ENCODE measurements at regions not wholly inside any gene's neighbourhood (a gene's known extent, or its start where the extent isn't known, plus 50 kb on each side); places are given as distances from the start of the nearest gene placed in this dataset.

- H3K4me3 ChIP-seq (ENCODE audit: low read depth, low read length) = no peak overlapping the region
- H3K9me3 ChIP-seq (ENCODE audit: severe bottlenecking) = no peaks in the 10 kb centered on the region
These were observed 71.9 kb upstream of the SLC22A16 start for GRCh38 chr6:110548110-110548847.

DNA sequence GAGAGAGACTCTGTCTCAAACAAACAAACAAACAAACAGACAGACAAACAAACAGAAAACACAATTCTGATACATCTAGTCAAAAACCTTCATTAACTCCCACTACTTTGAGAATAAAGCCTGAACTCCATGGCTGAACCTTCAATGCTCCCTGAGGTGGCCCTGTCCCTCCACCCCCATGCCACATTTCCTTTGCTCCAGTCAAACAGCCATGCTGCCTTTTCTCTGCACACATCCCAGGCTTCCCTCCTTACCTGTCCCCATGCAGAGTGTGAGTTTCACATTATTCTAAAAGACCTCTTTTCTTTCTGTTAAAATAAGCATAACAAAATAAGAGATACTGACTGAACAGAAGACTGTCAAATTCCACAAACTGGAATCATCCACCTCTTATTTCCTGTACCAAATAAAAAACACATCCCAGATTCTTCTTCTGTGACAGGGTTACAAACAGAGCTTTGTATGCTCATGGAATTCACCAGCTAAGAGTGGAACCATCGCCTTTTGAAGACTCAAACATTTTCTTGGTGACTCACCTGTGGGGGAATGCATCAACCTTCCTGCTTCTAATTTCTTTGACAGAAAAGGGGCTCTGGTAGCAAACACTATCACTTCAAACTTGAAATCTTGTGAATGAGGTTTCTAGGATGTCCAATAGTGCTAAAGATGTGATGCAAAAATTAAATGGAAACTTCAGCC is 71.0 kb upstream of the SLC22A16 start:
- no peak for DNase-seq
- H3K9me3 ChIP-seq (ENCODE audit: severe bottlenecking) = no peaks in the 10 kb centered on the region
- no peak overlapping the region for H3K27ac ChIP-seq
- H3K27me3 ChIP-seq (ENCODE audit: insufficient read depth, low read depth, severe bottlenecking) = no peaks in the 10 kb centered on the region
- H3K36me3 ChIP-seq = no peaks in the 10 kb centered on the region
- H3K4me3 ChIP-seq (ENCODE audit: low read depth, low read length) = no peak overlapping the region
- no peak for TF ChIP-seq CTCF (IDR thresholded peaks at IDR 0.05; ENCODE audit: low read depth, low read length)

More at GRCh38 chr6:110548110-110548847, 71.9 kb upstream of the SLC22A16 start:
- no peaks in the 10 kb centered on the region for H3K27me3 ChIP-seq (ENCODE audit: insufficient read depth, low read depth, severe bottlenecking)
- TF ChIP-seq CTCF (IDR thresholded peaks at IDR 0.05; ENCODE audit: low read depth, low read length) = no peak
- no peak for DNase-seq
- no peaks in the 10 kb centered on the region for H3K36me3 ChIP-seq
- H3K27ac ChIP-seq = no peak overlapping the region

DNA sequence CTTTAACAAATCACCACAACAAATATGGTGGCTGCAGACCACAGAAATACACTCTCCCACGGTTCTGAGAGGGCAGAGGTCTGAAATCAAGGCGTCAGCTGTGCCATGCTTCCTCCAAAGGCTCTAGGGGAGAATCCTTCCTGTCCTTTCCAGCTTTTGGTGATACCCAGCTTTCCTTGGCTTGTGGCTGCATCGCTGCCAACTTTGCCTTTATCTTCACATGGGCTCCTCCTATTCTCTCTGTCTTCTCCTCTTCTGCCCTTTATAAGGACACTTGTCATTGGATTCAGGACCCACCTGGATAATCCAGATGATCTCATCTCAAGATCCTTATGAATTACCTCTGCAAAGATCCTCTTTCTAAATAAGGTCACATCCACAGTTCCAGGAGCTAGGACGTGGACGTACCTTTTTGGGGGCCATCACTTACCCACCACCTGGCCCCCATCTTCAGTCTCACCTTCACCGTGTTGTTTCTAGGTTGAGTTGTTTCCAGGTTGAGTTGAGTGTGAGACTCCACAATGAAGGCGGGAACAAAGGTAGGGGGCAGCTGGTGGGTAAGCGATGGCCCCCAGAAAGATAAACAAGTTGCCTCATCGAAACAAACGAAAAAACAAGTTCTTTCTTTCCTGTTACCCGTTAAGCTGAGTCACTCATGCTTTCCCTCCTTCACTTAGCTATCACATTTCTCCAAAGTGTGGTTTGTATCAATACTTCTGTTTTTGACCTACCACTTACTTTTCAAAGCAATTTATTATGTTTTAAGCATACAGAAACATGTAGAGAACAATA is 68.9 kb upstream of the SLC22A16 start:
- H3K27ac ChIP-seq = no peak overlapping the region
- H3K9me3 ChIP-seq (ENCODE audit: severe bottlenecking) = no peaks in the 10 kb centered on the region
- no peaks in the 10 kb centered on the region for H3K36me3 ChIP-seq
- no peaks in the 10 kb centered on the region for H3K27me3 ChIP-seq (ENCODE audit: insufficient read depth, low read depth, severe bottlenecking)
- no peak for TF ChIP-seq CTCF (IDR thresholded peaks at IDR 0.05; ENCODE audit: low read depth, low read length)
- no peak for DNase-seq
- H3K4me3 ChIP-seq (ENCODE audit: low read depth, low read length) = no peak overlapping the region

- Histone ChIP-seq H3K27ac (no peak overlapping the region), H3K9me3 (ENCODE audit: severe bottlenecking) (no peaks in the 10 kb centered on the region), H3K36me3 (no peaks in the 10 kb centered on the region), H3K4me3 (ENCODE audit: low read depth, low read length) (no peak overlapping the region), H3K27me3 (ENCODE audit: insufficient read depth, low read depth, severe bottlenecking) (no peaks in the 10 kb centered on the region)
- DNase-seq = no peak
- TF ChIP-seq CTCF (IDR thresholded peaks at IDR 0.05; ENCODE audit: low read depth, low read length) = no peak
These were observed 68.1 kb upstream of the SLC22A16 start for GRCh38 chr6:110544472-110544871.

DNA sequence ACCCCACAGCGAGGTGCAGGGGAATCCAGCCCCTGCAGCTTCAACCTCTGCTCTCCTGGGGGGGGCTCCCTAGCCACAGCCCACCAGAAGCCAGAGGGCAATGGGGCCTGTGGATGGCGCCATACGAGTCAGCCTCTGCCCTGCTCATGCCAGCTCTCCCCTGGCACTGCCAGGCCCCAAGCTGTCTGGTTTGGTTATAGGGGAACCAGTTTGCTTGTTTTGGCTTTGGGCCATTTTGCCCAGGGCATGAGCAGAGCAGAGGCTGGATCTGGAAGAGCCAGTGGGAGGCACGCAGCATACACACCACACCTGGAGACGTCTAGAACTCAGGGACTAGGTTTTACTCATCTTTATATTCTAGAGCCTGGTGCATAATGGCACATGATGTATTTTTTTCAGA is 66.7 kb upstream of the SLC22A16 start:
- Histone ChIP-seq H3K4me3 (ENCODE audit: low read depth, low read length) (no peak overlapping the region), H3K36me3 (no peaks in the 10 kb centered on the region), H3K27me3 (ENCODE audit: insufficient read depth, low read depth, severe bottlenecking) (no peaks in the 10 kb centered on the region), H3K9me3 (ENCODE audit: severe bottlenecking) (no peaks in the 10 kb centered on the region), H3K27ac (no peak overlapping the region)
- TF ChIP-seq CTCF (IDR thresholded peaks at IDR 0.05; ENCODE audit: low read depth, low read length) = no peak
- DNase-seq = no peak

Measured in WERI-Rb-1 (cell line).